ENCODE measurements at regions not wholly inside any gene's neighbourhood (a gene's known extent, or its start where the extent isn't known, plus 50 kb on each side); places are given as distances from the start of the nearest gene placed in this dataset.

DNA sequence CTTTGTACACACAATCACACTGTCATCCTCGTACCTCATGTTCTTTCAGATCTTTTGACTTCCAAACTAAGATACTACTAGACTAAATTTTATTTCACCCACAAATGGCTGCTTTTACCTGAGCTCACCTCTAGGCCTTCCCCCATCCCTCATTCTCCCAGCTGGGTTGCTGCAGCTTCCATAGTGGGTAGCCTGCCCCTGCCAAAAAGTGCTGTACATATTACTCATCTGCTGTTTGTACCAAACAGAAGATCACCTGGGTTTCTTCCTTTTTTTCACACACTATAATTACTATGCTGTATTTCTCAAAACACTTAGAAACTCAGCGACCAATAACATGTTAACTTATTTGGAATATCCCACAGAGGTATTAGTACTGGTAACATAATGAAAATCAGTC, 267.6 kb upstream of the PRDM1 start:
- intact Hi-C loops (cut with micrococcal nuclease) = loop anchor here (10.0 kb wide), 2 partner anchors 334 to 366 kb away; no protein-coding TSS in a partner anchor

DNA sequence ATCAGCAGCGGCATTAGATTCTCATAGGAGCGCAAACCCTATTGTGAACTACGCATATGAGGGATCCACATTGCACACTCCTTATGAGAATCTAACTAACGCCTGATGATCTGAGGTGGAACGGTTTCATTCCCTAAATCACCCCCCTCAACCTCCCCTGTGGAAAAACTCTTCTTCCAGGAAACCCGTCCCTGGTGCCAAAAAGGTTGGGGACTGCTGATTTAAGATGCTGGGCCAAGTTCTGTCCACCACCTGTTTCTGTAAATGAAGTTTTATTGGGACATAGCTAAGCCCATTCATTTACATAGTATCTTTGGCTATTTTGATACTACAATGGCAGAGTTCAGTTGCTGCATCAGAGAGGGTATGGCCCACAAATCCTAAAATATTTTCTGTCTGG, 268.2 kb upstream of the PRDM1 start:
- intact Hi-C loops (cut with micrococcal nuclease) = loop anchor here (10.0 kb wide), 2 partner anchors 333 to 367 kb away; no protein-coding TSS in a partner anchor

DNA sequence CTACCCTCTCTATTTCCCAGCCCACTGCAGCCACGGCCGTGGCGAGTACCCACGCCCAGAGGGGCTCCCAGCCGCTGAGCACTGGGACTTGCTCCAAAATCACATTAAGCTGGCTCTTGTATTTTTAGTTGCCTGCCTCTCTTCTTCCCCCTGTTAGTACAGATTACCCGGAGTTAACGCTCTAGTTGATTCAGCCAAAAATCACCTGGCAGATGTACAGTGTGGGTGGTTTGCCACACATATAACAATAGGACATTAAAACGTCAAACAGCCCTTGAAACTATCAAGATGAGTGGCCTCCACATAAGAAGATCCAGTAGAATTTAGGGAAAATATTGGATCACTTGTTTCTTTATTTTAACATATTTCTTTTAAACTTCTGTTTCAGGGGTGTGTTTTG, 268.8 kb upstream of the PRDM1 start:
- intact Hi-C loops (cut with micrococcal nuclease) = loop anchor here (10.0 kb wide), 2 partner anchors 333 to 367 kb away; no protein-coding TSS in a partner anchor

DNA sequence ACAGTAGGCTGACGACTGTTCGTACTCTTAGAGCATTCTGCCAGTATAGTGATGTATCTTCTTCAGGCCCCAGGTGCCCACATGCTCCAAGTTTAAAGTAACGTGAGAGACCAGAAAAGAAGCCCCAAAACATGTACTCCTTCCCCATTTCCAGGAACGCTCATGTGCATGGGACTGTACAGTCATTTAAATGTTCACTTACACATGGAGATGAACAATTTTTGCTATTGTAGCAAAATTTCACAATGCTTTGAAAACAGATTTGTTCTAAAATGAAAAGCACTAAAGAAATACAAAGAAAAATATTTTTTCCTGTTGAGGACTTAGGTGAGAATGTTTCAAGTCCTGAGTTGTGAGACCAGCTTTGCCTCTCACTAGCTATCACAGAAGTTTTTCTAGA, 269.3 kb upstream of the PRDM1 start:
- intact Hi-C loops (cut with micrococcal nuclease) = loop anchor here (10.0 kb wide), 2 partner anchors 332 to 368 kb away; no protein-coding TSS in a partner anchor

GRCh38 chr6:105815661-105816555, 270.2 kb upstream of the PRDM1 start:
- intact Hi-C loops (cut with micrococcal nuclease) = loop anchor here (10.0 kb wide), 2 partner anchors 331 to 369 kb away; no protein-coding TSS in a partner anchor

DNA sequence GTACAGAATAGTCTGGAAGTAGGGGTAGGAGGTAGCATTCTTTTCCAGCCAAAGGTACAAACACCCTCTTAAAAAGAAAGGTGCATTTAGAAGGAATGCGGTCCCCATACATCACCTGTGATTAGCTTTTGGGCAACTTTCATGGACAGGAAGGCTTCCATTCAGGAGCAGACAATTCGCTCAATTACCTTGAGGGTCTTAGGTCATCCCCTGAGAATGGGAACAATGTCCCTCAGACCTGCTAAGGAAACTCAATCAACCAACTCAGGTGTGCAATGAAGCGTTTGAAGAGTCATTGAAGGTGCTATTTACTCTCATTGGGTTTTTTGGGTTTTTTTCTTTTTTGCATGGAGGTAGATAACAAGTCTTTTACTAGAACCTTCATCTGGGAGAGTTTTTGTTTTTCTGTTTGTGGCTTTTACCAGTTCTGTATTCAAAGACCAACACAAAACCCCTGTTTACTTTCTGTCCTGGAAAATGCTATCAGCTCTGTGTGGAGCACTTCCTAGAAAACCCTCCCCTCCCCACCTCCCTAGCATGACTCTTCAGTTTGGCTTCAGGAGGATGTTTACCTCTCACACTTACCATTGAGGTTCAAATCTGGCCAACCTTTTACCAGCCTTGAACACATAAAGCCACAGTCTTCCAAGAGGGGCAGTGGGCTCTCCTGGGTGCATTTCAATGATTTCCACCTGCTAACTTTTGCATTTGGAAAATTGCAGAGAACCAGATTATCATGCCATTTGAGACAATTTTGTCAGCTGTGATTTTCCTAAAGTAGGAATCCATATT, 271.2 kb upstream of the PRDM1 start:
- intact Hi-C loops (cut with micrococcal nuclease) = loop anchor here (5.0 to 10.0 kb wide), 6 partner anchors 68 to 370 kb away; partner anchors contain the start of gene PRDM1

DNA sequence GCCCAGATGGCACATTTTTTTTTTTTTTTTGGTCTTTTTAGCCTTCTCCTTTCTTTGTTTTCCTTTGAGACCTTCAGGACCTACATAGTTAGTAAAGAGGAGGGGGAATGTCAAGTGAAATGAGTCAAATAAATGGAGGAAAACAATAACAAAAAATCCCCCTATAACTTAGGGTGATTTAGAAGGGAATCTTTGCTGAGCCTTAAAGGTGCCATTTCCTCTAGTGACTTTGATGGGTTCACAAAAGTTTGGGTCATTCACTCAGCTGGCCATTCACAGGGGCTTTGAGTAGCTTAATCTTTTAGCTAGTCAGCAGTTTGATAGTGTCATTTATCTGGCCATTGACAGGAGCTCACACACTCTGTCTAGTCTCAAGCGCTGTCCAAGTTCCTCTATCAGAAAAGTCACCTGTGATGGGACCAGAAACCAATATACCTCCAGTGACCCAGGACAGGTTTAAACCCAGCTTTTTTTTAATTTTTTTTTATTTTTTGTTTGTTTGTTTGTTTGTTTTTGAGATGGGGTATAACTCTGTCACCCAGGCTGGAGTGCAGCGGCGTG, 275.1 kb upstream of the PRDM1 start:
- intact Hi-C loops (cut with micrococcal nuclease) = loop anchor here (1.0 to 10.0 kb wide), 9 partner anchors 20 to 374 kb away; partner anchors contain the start of gene PRDM1

DNA sequence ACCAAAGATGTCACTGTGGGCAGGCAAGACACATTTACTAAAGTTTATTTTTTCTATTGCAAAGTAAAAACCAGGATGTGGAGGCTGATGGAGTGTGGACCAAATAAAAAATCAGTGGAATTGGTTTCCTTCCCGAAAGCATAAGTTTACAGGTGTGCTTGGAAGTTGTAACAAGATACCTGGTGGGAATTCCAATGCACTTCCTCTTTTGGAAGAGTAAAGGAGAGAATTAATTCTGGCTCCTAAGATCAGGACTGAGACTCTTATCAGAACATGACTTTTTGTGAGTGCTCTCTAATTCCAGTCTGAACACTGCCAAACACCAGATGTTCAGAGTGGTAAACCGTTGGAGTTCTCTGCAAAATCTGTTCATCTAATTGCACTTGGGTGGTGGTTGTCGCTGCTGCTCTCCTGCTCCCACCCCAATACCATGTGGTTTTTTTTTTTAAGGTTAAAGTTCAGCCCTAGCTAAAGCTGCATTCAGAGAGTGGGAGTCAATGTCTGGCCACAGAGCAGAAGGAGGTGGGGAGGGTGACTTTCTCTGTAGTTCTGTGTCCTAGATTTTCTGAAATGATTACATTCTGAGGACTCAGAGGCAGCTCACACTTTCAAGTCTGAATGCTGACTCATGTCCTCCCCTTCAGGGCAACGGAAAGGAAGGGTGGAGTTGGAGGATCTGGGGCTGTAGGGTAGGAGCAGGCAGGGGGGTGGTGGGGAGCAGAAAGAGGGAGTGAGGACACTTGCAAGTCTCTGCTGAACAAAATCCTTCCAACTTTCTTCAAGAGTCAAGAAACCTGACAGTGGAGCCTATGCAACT, 275.8 kb upstream of the PRDM1 start:
- intact Hi-C loops (cut with micrococcal nuclease) = loop anchor here (1.0 to 10.0 kb wide), 9 partner anchors 19 to 374 kb away; partner anchors contain the start of gene PRDM1

- intact Hi-C loops (cut with micrococcal nuclease) = no loop called here
These were observed 277.6 kb upstream of the PRDM1 start for GRCh38 chr6:105808571-105808970.

- intact Hi-C loops (cut with micrococcal nuclease) = no loop called here
These were observed 278.2 kb upstream of the PRDM1 start for GRCh38 chr6:105807905-105808304.

GRCh38 chr6:105806486-105806920, 279.6 kb upstream of the PRDM1 start:
- intact Hi-C loops (cut with micrococcal nuclease) = no loop called here

GRCh38 chr6:105805501-105806023, 280.6 kb upstream of the PRDM1 start:
- intact Hi-C loops (cut with micrococcal nuclease) = no loop called here

DNA sequence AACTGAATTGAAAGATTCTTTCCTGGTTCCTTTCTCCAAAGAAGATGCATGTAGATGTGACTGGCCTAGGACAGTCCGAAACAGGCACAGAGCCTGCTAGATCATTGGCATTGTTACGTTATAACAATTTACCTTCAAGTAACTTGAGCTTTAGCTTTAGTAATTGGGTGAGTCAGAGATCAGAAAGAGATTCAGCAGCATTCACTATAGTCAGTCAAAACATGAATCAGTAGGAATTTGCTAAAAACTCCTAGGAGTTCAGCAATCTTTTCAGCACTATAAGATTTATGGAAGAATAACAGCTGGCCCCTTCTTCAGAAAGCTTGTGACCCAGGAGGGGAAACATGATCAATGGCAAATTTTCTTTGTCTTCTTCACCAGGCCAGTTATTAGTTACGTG, 281.7 kb upstream of the PRDM1 start:
- intact Hi-C loops (cut with micrococcal nuclease) = no loop called here

- intact Hi-C loops (cut with micrococcal nuclease) = no loop called here
These were observed 282.1 kb upstream of the PRDM1 start for GRCh38 chr6:105804000-105804399.

DNA sequence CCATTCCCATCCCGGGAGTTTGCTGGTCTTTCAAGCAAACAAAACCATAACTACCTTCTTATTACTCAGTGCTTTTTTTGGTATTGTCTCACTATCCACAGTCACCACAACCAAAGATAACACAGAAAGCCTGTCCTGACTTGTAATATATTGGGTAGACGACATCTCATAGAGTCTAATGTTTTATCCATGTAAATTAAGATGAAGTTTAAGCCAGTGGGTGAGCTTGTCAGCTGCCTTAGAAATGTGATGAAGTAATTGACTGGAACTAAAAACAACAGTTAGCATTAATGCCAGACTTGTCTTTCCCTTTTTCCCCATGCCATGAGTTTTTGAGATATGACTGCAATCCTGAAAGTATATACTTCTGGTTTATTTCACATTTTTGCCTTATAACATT, 282.7 kb upstream of the PRDM1 start:
- intact Hi-C loops (cut with micrococcal nuclease) = no loop called here

GRCh38 chr6:105802703-105803102, 283.4 kb upstream of the PRDM1 start:
- intact Hi-C loops (cut with micrococcal nuclease) = no loop called here

DNA sequence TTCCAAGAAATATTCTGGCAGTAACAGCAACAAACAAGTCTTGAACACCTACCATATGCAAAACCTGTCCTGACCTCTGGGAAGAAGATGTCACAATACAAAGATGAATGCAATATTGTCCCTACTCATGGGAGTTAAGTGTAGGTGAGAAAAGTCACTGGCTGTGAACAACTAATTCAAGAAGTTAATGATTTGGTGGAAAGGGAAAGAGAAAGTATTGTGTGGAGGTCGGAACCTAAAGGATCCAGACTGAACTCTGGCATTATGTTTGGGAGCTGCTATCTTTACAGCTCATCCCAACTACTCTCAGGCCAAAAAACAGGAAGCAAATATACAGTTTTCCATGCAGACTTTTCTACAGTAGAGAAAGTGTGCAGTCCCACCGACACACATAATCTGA, 285.3 kb upstream of the PRDM1 start:
- intact Hi-C loops (cut with micrococcal nuclease) = no loop called here

- intact Hi-C loops (cut with micrococcal nuclease) = no loop called here
These were observed 285.7 kb upstream of the PRDM1 start for GRCh38 chr6:105800398-105800797.

DNA sequence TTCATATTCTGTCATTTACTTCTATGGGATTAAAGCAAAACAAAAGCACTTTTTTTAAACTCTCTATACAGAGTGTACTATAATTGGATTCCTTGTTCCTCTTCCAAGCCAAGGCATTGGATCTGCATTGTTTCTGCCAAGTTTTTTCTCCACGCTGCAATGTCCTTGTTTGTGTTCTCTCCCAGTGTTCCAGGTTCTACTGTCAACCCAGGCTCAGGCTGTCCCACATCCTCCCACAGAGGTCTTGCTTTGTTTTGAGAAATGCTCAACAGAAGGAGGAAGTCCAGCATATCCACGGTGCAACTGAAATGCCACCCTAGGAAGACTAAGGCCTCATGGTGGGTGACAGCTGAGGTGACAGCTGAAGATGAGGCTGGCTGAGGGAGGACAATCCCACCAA, 287.1 kb upstream of the PRDM1 start:
- intact Hi-C loops (cut with micrococcal nuclease) = no loop called here

DNA sequence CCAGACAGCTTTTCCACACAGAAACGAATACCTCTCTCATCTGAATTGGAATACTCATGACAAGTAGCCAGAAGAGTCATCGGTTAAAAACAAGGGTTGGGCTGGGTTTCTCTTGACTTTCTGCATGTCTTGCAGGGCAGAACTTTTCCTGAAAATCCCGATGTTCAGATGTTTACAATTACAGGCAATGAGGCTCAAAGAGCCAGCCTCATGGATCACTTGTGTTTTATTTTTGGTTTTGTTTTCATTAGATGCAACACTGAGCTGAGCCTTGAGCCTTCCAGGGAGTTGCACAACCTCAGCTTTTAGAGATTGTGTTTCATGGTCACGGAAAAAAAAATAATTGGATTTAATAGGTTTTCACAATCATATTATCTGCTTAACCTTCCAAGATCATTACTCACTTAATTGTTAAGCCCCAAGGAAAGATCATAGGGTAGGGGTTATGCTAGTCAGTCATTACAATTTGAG, 288.1 kb upstream of the PRDM1 start:
- intact Hi-C loops (cut with micrococcal nuclease) = no loop called here
